ENCODE measurements at regions not wholly inside any gene's neighbourhood (a gene's known extent, or its start where the extent isn't known, plus 50 kb on each side); places are given as distances from the start of the nearest gene placed in this dataset.

DNA sequence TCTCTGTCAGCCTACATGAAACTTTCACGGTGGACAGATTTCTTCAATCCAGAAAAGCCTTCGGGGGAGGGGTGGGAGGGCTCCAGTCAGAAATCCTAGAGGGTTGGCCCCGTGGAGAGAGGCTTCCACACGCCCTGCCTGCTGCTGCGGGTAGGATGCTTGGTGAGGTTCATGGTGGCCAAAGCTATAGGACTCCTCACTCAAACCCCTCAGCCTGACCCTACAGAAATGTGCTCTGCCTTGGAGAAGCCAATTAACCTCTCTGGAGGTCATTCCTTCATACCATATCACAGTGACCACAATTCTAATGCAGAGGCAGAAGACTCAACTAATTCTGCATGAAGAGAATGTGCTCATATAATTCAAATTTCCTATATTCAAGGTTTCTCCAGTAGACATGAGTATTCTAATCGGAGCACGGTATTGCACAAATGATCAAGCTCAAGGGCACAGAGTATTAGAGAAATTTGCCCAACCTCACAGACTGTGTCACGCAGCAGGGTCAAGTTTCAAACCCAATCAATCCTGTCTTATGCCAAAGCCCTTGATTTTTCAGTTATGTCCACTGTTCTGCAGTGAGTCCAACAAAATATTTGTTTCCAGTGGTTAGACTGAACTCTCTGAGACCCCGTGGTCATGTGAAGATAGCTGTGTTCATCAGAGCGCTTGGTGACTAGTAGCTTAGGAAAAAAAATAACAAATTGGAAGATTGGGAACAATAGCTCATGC, 104.8 kb downstream of the TOMM20 start:
- no peak overlapping the region for H3K4me3 ChIP-seq (ENCODE audit: low read depth, low read length)
- no peaks in the 10 kb centered on the region for H3K4me1 ChIP-seq (ENCODE audit: control insufficient read depth, insufficient read depth, low read length)
- no peaks in the 10 kb centered on the region for H3K9me3 ChIP-seq (ENCODE audit: control insufficient read depth, insufficient read depth, low read length)
- no peaks in the 10 kb centered on the region for H3K27me3 ChIP-seq (ENCODE audit: control insufficient read depth, insufficient read depth, low read length)
- no peak overlapping the region for H3K9ac ChIP-seq (ENCODE audit: low read depth, low read length)
- H3K36me3 ChIP-seq (ENCODE audit: control insufficient read depth, insufficient read depth, low read length), result no peaks in the 10 kb centered on the region

DNA sequence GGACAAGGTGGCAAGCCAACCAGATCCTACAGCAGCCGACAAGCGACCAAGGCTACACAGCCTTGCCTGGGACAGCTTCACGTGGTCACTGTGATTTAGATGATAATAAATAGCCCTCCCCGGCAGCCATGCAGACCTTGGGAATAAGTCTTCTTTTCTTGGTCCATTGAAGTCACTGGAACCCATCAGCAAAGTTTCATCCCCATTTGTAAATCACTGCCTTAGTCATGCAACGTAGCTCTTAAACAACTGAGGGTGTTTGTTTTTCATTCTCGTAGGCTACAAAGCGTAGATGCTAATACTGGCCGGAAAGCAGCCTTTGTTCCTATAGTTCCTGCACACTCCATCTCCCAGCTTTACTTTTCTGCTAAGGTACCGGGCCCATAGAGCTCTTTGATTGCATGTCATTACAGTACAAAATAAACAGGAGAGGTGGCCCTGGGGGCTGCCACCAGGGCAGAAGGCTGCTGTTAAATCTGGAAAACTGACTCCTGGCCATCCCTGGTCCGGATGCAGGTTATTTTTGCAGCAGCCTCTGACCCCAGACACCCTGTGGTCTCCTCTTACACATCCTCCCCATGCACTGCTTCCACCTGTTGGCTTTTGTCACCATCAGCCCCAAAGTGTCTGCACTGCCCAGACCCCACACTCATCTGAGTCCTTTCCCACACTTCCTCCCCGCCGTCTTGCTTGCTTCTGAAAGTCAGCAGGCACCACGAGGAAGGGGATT, 105.5 kb downstream of the TOMM20 start:
- no peaks in the 10 kb centered on the region for H3K36me3 ChIP-seq (ENCODE audit: control insufficient read depth, insufficient read depth, low read length)
- no peaks in the 10 kb centered on the region for H3K27me3 ChIP-seq (ENCODE audit: control insufficient read depth, insufficient read depth, low read length)
- no peak overlapping the region for H3K9ac ChIP-seq (ENCODE audit: low read depth, low read length)
- no peaks in the 10 kb centered on the region for H3K4me1 ChIP-seq (ENCODE audit: control insufficient read depth, insufficient read depth, low read length)
- H3K4me3 ChIP-seq (ENCODE audit: low read depth, low read length), result no peak overlapping the region
- H3K9me3 ChIP-seq (ENCODE audit: control insufficient read depth, insufficient read depth, low read length), result no peaks in the 10 kb centered on the region

DNA sequence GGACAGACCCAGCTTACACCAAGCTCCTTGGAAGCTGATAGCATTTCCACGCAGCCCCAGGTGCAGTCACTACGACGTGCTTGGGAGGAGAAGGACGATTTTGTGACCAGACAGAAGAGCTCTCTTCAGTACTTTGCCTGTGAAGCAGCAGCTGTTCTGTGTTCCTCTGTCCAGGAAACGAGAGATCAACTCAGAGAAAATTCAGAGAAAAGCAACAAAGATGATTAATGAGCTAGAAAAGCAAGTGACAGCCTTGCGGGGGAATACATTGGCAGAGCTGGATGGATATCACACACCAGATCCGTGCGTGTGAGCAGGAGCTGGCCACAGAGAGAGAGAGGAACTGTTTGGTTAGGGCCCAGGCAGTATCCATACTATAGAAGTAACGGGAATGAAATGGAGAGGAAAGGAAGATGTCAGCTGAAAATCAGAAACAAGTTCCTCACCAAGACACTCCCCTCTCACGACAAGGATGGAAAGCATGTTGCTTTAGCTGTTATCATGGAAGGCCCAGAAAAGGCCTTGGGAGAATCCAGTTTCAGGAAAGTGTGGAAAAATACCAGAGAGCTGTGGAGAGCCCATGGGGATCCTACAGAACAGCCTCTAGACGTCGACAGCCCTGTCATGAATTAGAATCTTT, 106.2 kb downstream of the TOMM20 start:
- no peaks in the 10 kb centered on the region for H3K4me1 ChIP-seq (ENCODE audit: control insufficient read depth, insufficient read depth, low read length)
- H3K36me3 ChIP-seq (ENCODE audit: control insufficient read depth, insufficient read depth, low read length), result no peaks in the 10 kb centered on the region
- H3K9ac ChIP-seq (ENCODE audit: low read depth, low read length), result no peak overlapping the region
- no peak overlapping the region for H3K4me3 ChIP-seq (ENCODE audit: low read depth, low read length)
- no peaks in the 10 kb centered on the region for H3K9me3 ChIP-seq (ENCODE audit: control insufficient read depth, insufficient read depth, low read length)
- H3K27me3 ChIP-seq (ENCODE audit: control insufficient read depth, insufficient read depth, low read length), result no peaks in the 10 kb centered on the region

DNA sequence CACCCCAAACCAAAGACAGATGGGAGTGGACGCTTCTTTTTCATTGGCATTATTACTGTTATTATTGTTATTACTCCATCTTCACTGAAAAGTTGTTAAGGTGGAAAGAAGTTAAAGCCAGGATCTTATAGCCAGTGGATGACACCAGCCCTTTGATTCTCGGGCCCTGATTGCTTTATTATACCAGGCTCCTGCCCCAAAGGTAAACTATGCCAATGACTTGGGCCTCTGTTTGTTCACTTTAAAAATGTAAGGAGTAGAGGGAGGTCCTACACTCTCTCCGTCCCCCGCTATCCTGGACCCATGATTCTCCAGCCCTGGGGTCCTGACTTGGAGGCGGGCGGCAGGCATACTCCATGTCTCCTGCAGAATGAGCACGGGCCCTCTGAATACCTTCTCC, 106.8 kb downstream of the TOMM20 start:
- Histone ChIP-seq H3K4me1 (ENCODE audit: control insufficient read depth, insufficient read depth, low read length) (no peaks in the 10 kb centered on the region), H3K4me3 (ENCODE audit: low read depth, low read length) (no peak overlapping the region), H3K36me3 (ENCODE audit: control insufficient read depth, insufficient read depth, low read length) (no peaks in the 10 kb centered on the region), H3K27me3 (ENCODE audit: control insufficient read depth, insufficient read depth, low read length) (no peaks in the 10 kb centered on the region), H3K9me3 (ENCODE audit: control insufficient read depth, insufficient read depth, low read length) (no peaks in the 10 kb centered on the region), H3K9ac (ENCODE audit: low read depth, low read length) (no peak overlapping the region)

DNA sequence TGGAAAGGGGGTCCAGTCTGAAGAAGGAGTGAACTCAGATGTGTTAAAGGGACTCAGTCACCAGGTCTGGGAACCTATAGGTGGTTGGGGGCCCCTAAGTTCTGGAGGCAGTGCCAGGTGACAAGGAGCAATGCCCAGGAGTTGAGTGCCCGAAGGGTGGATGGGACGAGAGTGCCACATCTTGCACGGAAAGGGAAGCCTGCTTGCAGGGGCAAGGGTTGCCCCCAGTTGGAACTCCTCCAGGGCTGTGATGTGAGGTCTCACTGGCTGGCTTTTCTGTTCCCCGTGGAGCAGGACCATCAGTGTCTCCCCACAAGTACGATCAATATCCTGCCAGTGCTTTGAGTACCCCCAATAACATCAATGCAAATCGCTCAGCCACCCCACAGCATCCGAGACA, 107.3 kb downstream of the TOMM20 start:
- no peaks in the 10 kb centered on the region for H3K36me3 ChIP-seq (ENCODE audit: control insufficient read depth, insufficient read depth, low read length)
- H3K9ac ChIP-seq (ENCODE audit: low read depth, low read length), result no peak overlapping the region
- no peaks in the 10 kb centered on the region for H3K4me1 ChIP-seq (ENCODE audit: control insufficient read depth, insufficient read depth, low read length)
- H3K4me3 ChIP-seq (ENCODE audit: low read depth, low read length), result no peak overlapping the region
- H3K27me3 ChIP-seq (ENCODE audit: control insufficient read depth, insufficient read depth, low read length), result no peaks in the 10 kb centered on the region
- H3K9me3 ChIP-seq (ENCODE audit: control insufficient read depth, insufficient read depth, low read length), result no peaks in the 10 kb centered on the region

DNA sequence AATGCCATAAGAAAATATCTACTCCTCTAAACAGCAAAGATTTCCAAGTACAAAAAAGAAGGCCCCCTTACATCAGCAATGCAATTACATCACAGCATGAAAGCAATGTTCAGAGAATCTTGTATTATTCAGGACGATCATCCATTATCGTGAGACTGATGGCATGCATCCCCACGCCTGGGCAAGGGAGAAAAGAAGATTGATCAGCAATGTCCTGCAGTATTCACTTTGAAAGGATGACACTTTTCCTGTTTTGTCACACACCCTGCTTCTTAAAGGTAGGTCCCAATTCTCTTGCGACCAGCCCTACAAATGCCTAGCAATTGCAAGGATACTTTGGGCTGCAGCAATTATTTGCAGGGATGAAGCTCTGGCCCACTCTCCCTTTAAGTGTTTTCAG, 108.7 kb downstream of the TOMM20 start:
- Histone ChIP-seq H3K9ac (ENCODE audit: low read depth, low read length) (no peak overlapping the region), H3K27me3 (ENCODE audit: control insufficient read depth, insufficient read depth, low read length) (no peaks in the 10 kb centered on the region), H3K4me1 (ENCODE audit: control insufficient read depth, insufficient read depth, low read length) (no peaks in the 10 kb centered on the region), H3K36me3 (ENCODE audit: control insufficient read depth, insufficient read depth, low read length) (no peaks in the 10 kb centered on the region), H3K4me3 (ENCODE audit: low read depth, low read length) (no peak overlapping the region), H3K9me3 (ENCODE audit: control insufficient read depth, insufficient read depth, low read length) (no peaks in the 10 kb centered on the region)

DNA sequence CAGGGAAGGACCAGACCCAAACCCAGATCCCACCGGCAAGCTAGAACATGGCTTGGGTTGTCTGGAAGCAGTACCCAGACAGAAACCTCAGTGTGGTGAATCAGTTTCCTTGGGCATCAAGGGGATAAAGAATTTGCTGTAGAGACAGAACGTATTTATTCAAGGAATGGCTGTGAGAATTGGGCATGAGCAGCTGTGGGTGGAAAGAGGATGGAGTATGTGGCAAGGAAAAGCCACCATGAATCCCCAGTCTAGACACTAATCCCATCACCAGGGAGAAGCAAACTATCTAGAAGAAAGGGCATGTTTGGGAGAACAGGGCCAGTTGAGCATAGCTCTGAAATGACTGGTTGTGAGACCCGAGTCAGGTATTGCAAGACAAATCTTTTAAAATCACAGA, 109.2 kb downstream of the TOMM20 start:
- no peaks in the 10 kb centered on the region for H3K4me1 ChIP-seq (ENCODE audit: control insufficient read depth, insufficient read depth, low read length)
- no peak overlapping the region for H3K4me3 ChIP-seq (ENCODE audit: low read depth, low read length)
- H3K36me3 ChIP-seq (ENCODE audit: control insufficient read depth, insufficient read depth, low read length), result no peaks in the 10 kb centered on the region
- H3K9me3 ChIP-seq (ENCODE audit: control insufficient read depth, insufficient read depth, low read length), result no peaks in the 10 kb centered on the region
- no peak overlapping the region for H3K9ac ChIP-seq (ENCODE audit: low read depth, low read length)
- no peaks in the 10 kb centered on the region for H3K27me3 ChIP-seq (ENCODE audit: control insufficient read depth, insufficient read depth, low read length)

DNA sequence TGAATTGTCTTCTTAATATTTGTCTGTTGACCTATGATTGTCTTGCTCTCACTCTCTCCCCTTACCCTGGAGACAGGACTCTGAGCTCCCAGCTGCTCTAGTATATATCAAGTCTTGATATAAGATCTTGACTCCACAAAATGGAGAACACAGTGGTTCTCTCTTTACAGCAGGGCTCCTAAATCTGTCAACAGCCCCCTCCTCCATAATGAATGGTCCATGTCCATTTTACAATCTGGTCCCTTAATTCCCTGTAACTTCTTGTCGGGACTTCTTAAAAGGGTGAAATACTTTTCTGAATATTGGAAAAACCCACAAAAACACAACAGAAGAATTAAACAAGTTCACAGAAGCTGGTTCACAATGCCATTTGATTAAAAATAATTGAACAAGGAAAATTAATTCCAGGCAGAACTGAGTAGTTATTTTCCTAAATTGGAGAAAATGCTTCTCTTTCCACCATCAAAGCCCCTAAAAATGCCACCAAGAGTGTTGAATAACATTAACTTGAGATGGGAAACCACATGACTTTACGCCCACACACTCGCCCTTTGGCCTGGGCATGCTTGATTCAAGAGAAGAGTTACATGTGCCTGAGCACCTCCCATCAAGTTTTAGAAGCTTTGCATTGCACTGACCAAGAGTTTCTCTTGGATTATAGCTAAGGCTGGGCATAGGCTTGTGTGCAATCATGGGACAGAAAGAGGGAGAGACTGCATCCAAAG, 109.8 kb downstream of the TOMM20 start:
- Histone ChIP-seq H3K9me3 (ENCODE audit: control insufficient read depth, insufficient read depth, low read length) (no peaks in the 10 kb centered on the region), H3K4me1 (ENCODE audit: control insufficient read depth, insufficient read depth, low read length) (no peaks in the 10 kb centered on the region), H3K36me3 (ENCODE audit: control insufficient read depth, insufficient read depth, low read length) (no peaks in the 10 kb centered on the region), H3K9ac (ENCODE audit: low read depth, low read length) (no peak overlapping the region), H3K27me3 (ENCODE audit: control insufficient read depth, insufficient read depth, low read length) (no peaks in the 10 kb centered on the region), H3K4me3 (ENCODE audit: low read depth, low read length) (no peak overlapping the region)

DNA sequence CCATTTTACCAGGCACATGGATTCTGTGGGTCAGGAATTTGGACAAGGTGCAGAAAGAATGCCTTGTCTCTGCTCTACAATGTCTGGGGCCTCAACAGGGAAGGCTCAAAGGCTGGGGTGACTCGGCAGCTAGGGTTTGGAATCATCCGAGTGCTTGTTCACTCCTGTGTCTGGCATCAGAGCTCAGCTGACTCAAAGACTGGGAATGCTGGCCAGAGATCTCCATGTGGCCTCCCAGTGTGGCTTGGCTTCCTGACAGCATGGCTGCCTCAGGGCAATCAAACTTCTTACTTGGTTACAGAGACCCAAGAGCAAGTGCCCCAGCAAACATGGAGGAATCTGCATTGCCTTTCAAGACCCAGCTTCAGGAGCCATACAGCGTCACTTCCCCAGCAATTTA, 110.5 kb downstream of the TOMM20 start:
- no peaks in the 10 kb centered on the region for H3K9me3 ChIP-seq (ENCODE audit: control insufficient read depth, insufficient read depth, low read length)
- H3K9ac ChIP-seq (ENCODE audit: low read depth, low read length), result no peak overlapping the region
- no peaks in the 10 kb centered on the region for H3K36me3 ChIP-seq (ENCODE audit: control insufficient read depth, insufficient read depth, low read length)
- no peaks in the 10 kb centered on the region for H3K27me3 ChIP-seq (ENCODE audit: control insufficient read depth, insufficient read depth, low read length)
- H3K4me3 ChIP-seq (ENCODE audit: low read depth, low read length), result no peak overlapping the region
- no peaks in the 10 kb centered on the region for H3K4me1 ChIP-seq (ENCODE audit: control insufficient read depth, insufficient read depth, low read length)

DNA sequence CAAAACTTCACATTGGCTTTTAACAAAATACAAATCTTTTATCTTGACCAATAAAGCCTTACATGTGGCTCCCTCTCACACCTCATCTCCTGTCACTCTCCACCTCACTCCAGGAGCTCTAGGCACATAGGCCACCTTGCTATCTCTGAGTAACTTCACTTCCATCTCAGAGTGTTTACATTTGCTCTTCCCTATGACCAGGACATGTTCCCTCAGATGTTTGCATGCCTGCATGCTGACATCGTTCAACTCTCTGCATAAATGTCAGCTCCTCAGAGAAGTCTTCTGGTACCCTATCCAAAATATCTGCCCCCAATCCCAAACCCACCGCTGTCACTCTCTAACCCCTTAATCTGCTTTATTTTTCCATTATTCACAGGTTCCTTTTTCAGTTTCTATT, 110.9 kb downstream of the TOMM20 start:
- Histone ChIP-seq H3K36me3 (ENCODE audit: control insufficient read depth, insufficient read depth, low read length) (no peaks in the 10 kb centered on the region), H3K27me3 (ENCODE audit: control insufficient read depth, insufficient read depth, low read length) (no peaks in the 10 kb centered on the region), H3K4me3 (ENCODE audit: low read depth, low read length) (no peak overlapping the region), H3K4me1 (ENCODE audit: control insufficient read depth, insufficient read depth, low read length) (no peaks in the 10 kb centered on the region), H3K9ac (ENCODE audit: low read depth, low read length) (no peak overlapping the region), H3K9me3 (ENCODE audit: control insufficient read depth, insufficient read depth, low read length) (no peaks in the 10 kb centered on the region)

DNA sequence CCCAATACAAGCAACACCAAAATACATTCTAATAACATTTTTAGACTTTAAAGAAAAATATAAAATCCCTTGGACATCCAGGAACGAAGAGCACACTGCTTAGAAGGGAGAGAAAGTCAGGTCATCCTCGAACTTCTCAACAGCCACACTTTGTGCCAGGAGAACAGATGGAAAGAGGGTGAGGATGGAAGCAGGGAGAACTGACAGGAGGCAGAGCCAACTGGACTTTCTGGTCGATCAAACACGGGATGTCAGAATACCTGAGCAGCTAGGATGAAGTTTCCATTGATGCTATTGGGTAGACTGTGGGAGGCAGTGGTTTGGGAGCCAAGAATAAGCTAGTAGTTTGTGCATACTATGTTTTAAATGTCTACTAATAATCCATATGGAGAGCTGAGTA, 111.4 kb downstream of the TOMM20 start:
- Histone ChIP-seq H3K4me3 (ENCODE audit: low read depth, low read length) (no peak overlapping the region), H3K4me1 (ENCODE audit: control insufficient read depth, insufficient read depth, low read length) (no peaks in the 10 kb centered on the region), H3K9ac (ENCODE audit: low read depth, low read length) (no peak overlapping the region), H3K36me3 (ENCODE audit: control insufficient read depth, insufficient read depth, low read length) (no peaks in the 10 kb centered on the region), H3K9me3 (ENCODE audit: control insufficient read depth, insufficient read depth, low read length) (no peaks in the 10 kb centered on the region), H3K27me3 (ENCODE audit: control insufficient read depth, insufficient read depth, low read length) (no peaks in the 10 kb centered on the region)

Measured in iPS-15b (cell line).